ENCODE measurements at regions not wholly inside any gene's neighbourhood (a gene's known extent, or its start where the extent isn't known, plus 50 kb on each side); places are given as distances from the start of the nearest gene placed in this dataset.

- Histone ChIP-seq H3K36me3 (ENCODE audit: control insufficient read depth, low read length) (no peaks in the 10 kb centered on the region), H3K27ac (ENCODE audit: low read depth, low read length) (no peak overlapping the region), H3K4me1 (ENCODE audit: control insufficient read depth, low read length) (no peaks in the 10 kb centered on the region), H3K4me3 (ENCODE audit: low read length) (no peak overlapping the region), H3F3A (ENCODE audit: control insufficient read depth, insufficient read depth) (no peaks in the 10 kb centered on the region), H4K20me1 (ENCODE audit: control insufficient read depth, insufficient read depth, low read depth, low read length) (no peaks in the 10 kb centered on the region), H3K9me2 (replicated peaks; ENCODE audit: control insufficient read depth, low read length) (no peaks in the 10 kb centered on the region), H3K4me2 (ENCODE audit: low read length) (no peak overlapping the region), H3K9me3 (ENCODE audit: control insufficient read depth, insufficient read depth, low read length) (no peaks in the 10 kb centered on the region), H3K27me3 (ENCODE audit: control insufficient read depth, low read length) (no peaks in the 10 kb centered on the region), H3K79me2 (ENCODE audit: control insufficient read depth, low read length) (no peaks in the 10 kb centered on the region)
- TF ChIP-seq EZH2phosphoT487 (IDR thresholded peaks at IDR 0.05; ENCODE audit: borderline replicate concordance, low read length) (no peak), CTCF (IDR thresholded peaks at IDR 0.05; ENCODE audit: low read depth, low read length, poor library complexity, severe bottlenecking) (no peak)
Measured at GRCh38 chr7:119919986-119920385, 353.0 kb upstream of the KCND2 start.

- Histone ChIP-seq H3K27ac (ENCODE audit: low read depth, low read length) (no peak overlapping the region), H4K20me1 (ENCODE audit: control insufficient read depth, insufficient read depth, low read depth, low read length) (no peaks in the 10 kb centered on the region)
- no peak for TF ChIP-seq EZH2phosphoT487 (IDR thresholded peaks at IDR 0.05; ENCODE audit: borderline replicate concordance, low read length)
- no peak for TF ChIP-seq CTCF (IDR thresholded peaks at IDR 0.05; ENCODE audit: low read depth, low read length, poor library complexity, severe bottlenecking)
Measured at GRCh38 chr7:119925581-119926289, 347.2 kb upstream of the KCND2 start.

GRCh38 chr7:119929891-119930290 is 343.1 kb upstream of the KCND2 start:
- Histone ChIP-seq H3K36me3 (ENCODE audit: control insufficient read depth, low read length) (no peaks in the 10 kb centered on the region), H3K27ac (ENCODE audit: low read depth, low read length) (no peak overlapping the region), H3K4me2 (ENCODE audit: low read length) (no peak overlapping the region), H3K4me3 (ENCODE audit: low read length) (no peak overlapping the region), H4K20me1 (ENCODE audit: control insufficient read depth, insufficient read depth, low read depth, low read length) (no peaks in the 10 kb centered on the region), H3K4me1 (ENCODE audit: control insufficient read depth, low read length) (no peaks in the 10 kb centered on the region), H3K27me3 (ENCODE audit: control insufficient read depth, low read length) (no peaks in the 10 kb centered on the region), H3K79me2 (ENCODE audit: control insufficient read depth, low read length) (no peaks in the 10 kb centered on the region), H3K9me3 (ENCODE audit: control insufficient read depth, insufficient read depth, low read length) (no peaks in the 10 kb centered on the region), H3K9me2 (replicated peaks; ENCODE audit: control insufficient read depth, low read length) (no peaks in the 10 kb centered on the region), H3F3A (ENCODE audit: control insufficient read depth, insufficient read depth) (no peaks in the 10 kb centered on the region)
- TF ChIP-seq EZH2phosphoT487 (IDR thresholded peaks at IDR 0.05; ENCODE audit: borderline replicate concordance, low read length): no peak
- no peak for TF ChIP-seq CTCF (IDR thresholded peaks at IDR 0.05; ENCODE audit: low read depth, low read length, poor library complexity, severe bottlenecking)

More at GRCh38 chr7:119925581-119926289, 347.2 kb upstream of the KCND2 start:
- H3F3A ChIP-seq (ENCODE audit: control insufficient read depth, insufficient read depth): no peaks in the 10 kb centered on the region
- no peaks in the 10 kb centered on the region for H3K36me3 ChIP-seq (ENCODE audit: control insufficient read depth, low read length)
- H3K4me3 ChIP-seq (ENCODE audit: low read length): no peak overlapping the region
- no peaks in the 10 kb centered on the region for H3K27me3 ChIP-seq (ENCODE audit: control insufficient read depth, low read length)
- H3K4me1 ChIP-seq (ENCODE audit: control insufficient read depth, low read length): no peaks in the 10 kb centered on the region
- H3K4me2 ChIP-seq (ENCODE audit: low read length): no peak overlapping the region
- H3K9me2 ChIP-seq (replicated peaks; ENCODE audit: control insufficient read depth, low read length): no peaks in the 10 kb centered on the region
- H3K9me3 ChIP-seq (ENCODE audit: control insufficient read depth, insufficient read depth, low read length): no peaks in the 10 kb centered on the region
- no peaks in the 10 kb centered on the region for H3K79me2 ChIP-seq (ENCODE audit: control insufficient read depth, low read length)

Measured in DOHH2 (cell line).